Gastrocnemius medialis (tissue), 4 donors: ENCODE measurements at regions not wholly inside any gene's neighbourhood (a gene's known extent, or its start where the extent isn't known, plus 50 kb on each side); places are given as distances from the start of the nearest gene placed in this dataset.

Source experiments
- ATAC-seq, 2 donors: fragments of 150-250 bp; one replicate each; pipeline ENCODE4 v1.9.1; 2016
- DNase-seq, 2 donors: peaks; one replicate each; pipeline ENCODE4 v3.0.0-alpha.2; 2019
- H3K27ac ChIP-seq, 4 donors: fragments of 200-600 bp; sonication (generic); 1 replicate in 1 of 4; 2 replicates in 3 of 4; pipeline ENCODE4 v1.5.1; 2016 to 2018; ENCODE audit warnings: mild to moderate bottlenecking in 2 of 4, moderate library complexity in 1 of 4
- H3K27me3 ChIP-seq, 3 donors: fragments of 200-600 bp; sonication (generic) in 2 of 3; 1 replicate in 1 of 3; 2 replicates in 2 of 3; pipeline versions ENCODE4 v1.5.1 to v1.6.0; 2016 to 2019; ENCODE audit warnings: mild to moderate bottlenecking in 1 of 3, moderate library complexity in 1 of 3
- H3K36me3 ChIP-seq, 2 donors: fragments of 200-600 bp; sonication (generic) in 1 of 2; one replicate each; pipeline ENCODE4 v1.5.1; 2017 to 2018
- H3K4me1 ChIP-seq, 2 donors: fragments of 200-600 bp; sonication (generic) in 1 of 2; one replicate each; pipeline ENCODE4 v1.5.1; 2016 to 2017; ENCODE audit warnings: mild to moderate bottlenecking in 2 of 2
- H3K4me3 ChIP-seq, 4 donors: fragments of 200-600 bp; sonication (generic) in 3 of 4; 1 replicate in 1 of 4; 2 replicates in 3 of 4; pipeline ENCODE4 v1.5.1; 2016 to 2019; ENCODE audit warnings: mild to moderate bottlenecking in 2 of 4
- H3K9me3 ChIP-seq, 3 donors: fragments of 200-600 bp; sonication (generic) in 2 of 3; 1 replicate in 1 of 3; 2 replicates in 2 of 3; pipeline ENCODE4 v1.5.1; 2016 to 2019
- POLR2A ChIP-seq, 2 donors: fragments of 450-650 bp; IDR thresholded peaks; one replicate each; pipeline ENCODE4 v1.6.1; 2017; ENCODE audit warnings: antibody characterized with exemption in 2 of 2, mild to moderate bottlenecking in 2 of 2, moderate library complexity in 2 of 2
- in situ Hi-C, 4 donors: fragments of 200-750 bp; cut with MboI; loops; one replicate each; pipeline versions ENCODE4 v1.15.0 to v1.8.0; 2017; ENCODE audit warnings: low sequenced_read_pairs in 4 of 4
- intact Hi-C: fragments of 100-400 bp; cut with DNase I; formaldehyde crosslinking; loops from one replicate; pipeline ENCODE4 v1.15.1; 2023; ENCODE audit warnings: low total_unique reads
- TF ChIP-seq, protein P1 (sequence below), 5 experiments: fragments of 450-650 bp in 3 of 5; fragments of 200-600 bp in 2 of 5; sonication (generic) in 2 of 5; IDR thresholded peaks in 4 of 5; conservative IDR thresholded peaks in 1 of 5; 1 replicate in 4 of 5; 2 replicates in 1 of 5; pipeline ENCODE4 v1.5.1; 2016 to 2019; ENCODE audit warnings: antibody characterized with exemption in 5 of 5, mild to moderate bottlenecking in 3 of 5, moderate library complexity in 3 of 5

DNA sequence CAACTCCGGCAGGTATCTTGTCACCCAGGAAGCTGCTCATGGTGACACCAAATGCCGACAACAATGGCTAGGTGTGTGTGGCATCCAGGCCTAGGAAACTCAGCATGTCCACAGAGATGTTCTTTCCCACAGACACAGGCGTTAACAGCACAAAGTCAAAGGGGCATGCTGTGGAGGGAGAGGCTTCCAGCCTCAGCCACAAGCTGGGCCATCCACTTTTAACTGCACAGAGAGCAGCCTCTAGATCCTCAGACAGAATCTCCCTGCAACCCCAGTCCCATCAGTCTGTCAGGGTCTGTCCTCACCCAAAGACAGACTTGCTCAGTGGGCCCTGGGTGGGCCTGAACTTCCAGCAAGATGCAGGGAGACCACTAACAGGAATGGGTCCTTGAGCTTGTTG, 58.5 kb upstream of the BCAR3 start:
- no peak for DNase-seq
- ATAC-seq: no peak
- in situ Hi-C loops: no loop called here
- Histone ChIP-seq H3K27me3 (no peaks in the 10 kb centered on the region), H3K27ac (peak overlapping the region in 1 of 4 donors; percentile 39), H3K4me3 (no peak overlapping the region), H3K36me3 (no peaks in the 10 kb centered on the region), H3K9me3 (no peaks in the 10 kb centered on the region), H3K4me1 (peaks cover 14 to 17% of the 10 kb centered on the region in 2 donors)
- intact Hi-C loops: no loop called here
- no peak for TF ChIP-seq POLR2A (IDR thresholded peaks at IDR 0.05)
- TF ChIP-seq, protein P1, sequence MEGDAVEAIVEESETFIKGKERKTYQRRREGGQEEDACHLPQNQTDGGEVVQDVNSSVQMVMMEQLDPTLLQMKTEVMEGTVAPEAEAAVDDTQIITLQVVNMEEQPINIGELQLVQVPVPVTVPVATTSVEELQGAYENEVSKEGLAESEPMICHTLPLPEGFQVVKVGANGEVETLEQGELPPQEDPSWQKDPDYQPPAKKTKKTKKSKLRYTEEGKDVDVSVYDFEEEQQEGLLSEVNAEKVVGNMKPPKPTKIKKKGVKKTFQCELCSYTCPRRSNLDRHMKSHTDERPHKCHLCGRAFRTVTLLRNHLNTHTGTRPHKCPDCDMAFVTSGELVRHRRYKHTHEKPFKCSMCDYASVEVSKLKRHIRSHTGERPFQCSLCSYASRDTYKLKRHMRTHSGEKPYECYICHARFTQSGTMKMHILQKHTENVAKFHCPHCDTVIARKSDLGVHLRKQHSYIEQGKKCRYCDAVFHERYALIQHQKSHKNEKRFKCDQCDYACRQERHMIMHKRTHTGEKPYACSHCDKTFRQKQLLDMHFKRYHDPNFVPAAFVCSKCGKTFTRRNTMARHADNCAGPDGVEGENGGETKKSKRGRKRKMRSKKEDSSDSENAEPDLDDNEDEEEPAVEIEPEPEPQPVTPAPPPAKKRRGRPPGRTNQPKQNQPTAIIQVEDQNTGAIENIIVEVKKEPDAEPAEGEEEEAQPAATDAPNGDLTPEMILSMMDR (IDR thresholded peaks at IDR 0.05 in 4 of 5, conservative IDR thresholded peaks at IDR 0.05 in 1 of 5): no peak

DNA sequence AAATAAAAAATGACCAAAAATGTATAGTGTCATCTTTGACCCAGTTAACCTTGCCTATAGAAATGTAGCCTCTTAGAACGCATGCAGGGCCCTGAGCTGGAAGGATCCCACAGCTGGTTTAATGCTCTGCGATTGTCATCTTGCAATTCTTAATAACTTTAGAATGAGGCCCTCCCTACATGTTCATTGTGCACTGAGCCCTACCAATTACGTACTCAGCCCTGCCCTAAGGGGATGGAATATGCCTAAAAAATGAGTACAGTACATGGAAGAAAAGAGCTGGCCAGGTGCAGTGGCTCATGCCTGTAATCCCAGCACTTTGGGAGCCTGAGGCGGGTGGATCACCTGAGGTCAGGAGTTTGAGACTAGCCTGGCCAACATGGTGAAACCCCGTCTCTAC, 57.8 kb upstream of the BCAR3 start:
- Histone ChIP-seq H3K27ac (no peak overlapping the region), H3K4me1 (peaks cover 14 to 17% of the 10 kb centered on the region in 2 donors), H3K27me3 (no peaks in the 10 kb centered on the region), H3K36me3 (no peaks in the 10 kb centered on the region), H3K9me3 (no peaks in the 10 kb centered on the region), H3K4me3 (no peak overlapping the region)
- ATAC-seq (no peak), DNase-seq (no peak)
- in situ Hi-C loops: no loop called here
- intact Hi-C loops: no loop called here
- TF ChIP-seq, protein P1 (IDR thresholded peaks at IDR 0.05 in 4 of 5, conservative IDR thresholded peaks at IDR 0.05 in 1 of 5): no peak
- no peak for TF ChIP-seq POLR2A (IDR thresholded peaks at IDR 0.05)

DNA sequence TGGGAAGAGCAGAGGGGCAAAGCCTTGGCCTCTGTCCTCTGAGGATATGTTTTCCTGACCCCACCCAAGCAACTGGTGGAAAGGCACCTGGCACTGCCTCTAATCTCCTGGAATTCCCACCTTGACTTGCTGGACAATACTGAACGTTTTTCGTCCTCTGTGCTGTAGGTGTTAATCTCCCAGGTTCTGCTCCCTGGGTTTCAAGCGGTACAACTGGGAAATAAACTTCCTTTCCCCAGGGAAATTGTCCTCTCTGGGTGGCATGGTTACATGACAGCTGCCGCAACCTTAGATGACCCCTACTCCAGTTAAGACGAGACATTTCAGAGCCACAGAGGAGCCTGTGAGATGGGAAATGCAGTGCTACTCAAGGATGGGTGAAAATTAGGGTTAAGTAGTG, 57.3 kb upstream of the BCAR3 start:
- no peaks in the 10 kb centered on the region for H3K36me3 ChIP-seq
- peaks cover 14 to 17% of the 10 kb centered on the region in 2 donors for H3K4me1 ChIP-seq
- intact Hi-C loops: no loop called here
- H3K9me3 ChIP-seq: no peaks in the 10 kb centered on the region
- TF ChIP-seq, protein P1 (IDR thresholded peaks at IDR 0.05 in 4 of 5, conservative IDR thresholded peaks at IDR 0.05 in 1 of 5): no peak
- TF ChIP-seq POLR2A (IDR thresholded peaks at IDR 0.05): no peak
- no peak overlapping the region for H3K27ac ChIP-seq
- in situ Hi-C loops: no loop called here
- ATAC-seq (no peak), DNase-seq (no peak)
- H3K4me3 ChIP-seq: no peak overlapping the region
- H3K27me3 ChIP-seq: no peaks in the 10 kb centered on the region

DNA sequence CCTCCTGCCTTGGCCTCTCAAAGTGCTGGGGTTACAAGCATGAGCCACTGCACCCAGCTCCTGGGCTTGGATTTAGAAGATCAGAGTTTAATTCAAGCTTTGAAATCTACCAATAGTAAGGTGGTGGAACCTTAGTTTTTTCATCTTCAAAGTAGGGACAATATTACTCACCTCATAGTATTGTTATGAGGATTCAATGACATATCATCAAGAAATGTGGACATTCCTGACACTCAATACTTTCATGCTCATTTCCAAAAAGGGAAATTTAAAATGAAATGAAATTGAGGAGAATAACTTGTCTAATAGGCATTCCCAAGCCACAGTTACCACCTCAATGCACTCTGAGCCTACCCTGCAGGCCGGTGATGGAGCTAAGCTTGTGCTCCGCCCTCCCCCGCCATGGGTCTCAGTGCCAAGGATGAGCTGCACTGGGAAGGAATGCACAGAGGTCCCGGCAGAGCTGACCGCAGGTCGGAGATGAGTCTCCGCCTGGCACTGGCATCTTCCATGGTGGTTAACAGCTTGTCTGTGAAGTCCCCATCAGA, 56.5 kb upstream of the BCAR3 start:
- H3K27me3 ChIP-seq: no peaks in the 10 kb centered on the region
- H3K9me3 ChIP-seq: no peaks in the 10 kb centered on the region
- no peak for DNase-seq
- peaks cover 14 to 17% of the 10 kb centered on the region in 2 donors for H3K4me1 ChIP-seq
- intact Hi-C loops (no loop called here), in situ Hi-C loops (no loop called here)
- no peak overlapping the region for H3K27ac ChIP-seq
- ATAC-seq: no peak
- no peak overlapping the region for H3K4me3 ChIP-seq
- TF ChIP-seq, protein P1 (IDR thresholded peaks at IDR 0.05 in 4 of 5, conservative IDR thresholded peaks at IDR 0.05 in 1 of 5): no peak
- no peak for TF ChIP-seq POLR2A (IDR thresholded peaks at IDR 0.05)
- H3K36me3 ChIP-seq: no peaks in the 10 kb centered on the region

DNA sequence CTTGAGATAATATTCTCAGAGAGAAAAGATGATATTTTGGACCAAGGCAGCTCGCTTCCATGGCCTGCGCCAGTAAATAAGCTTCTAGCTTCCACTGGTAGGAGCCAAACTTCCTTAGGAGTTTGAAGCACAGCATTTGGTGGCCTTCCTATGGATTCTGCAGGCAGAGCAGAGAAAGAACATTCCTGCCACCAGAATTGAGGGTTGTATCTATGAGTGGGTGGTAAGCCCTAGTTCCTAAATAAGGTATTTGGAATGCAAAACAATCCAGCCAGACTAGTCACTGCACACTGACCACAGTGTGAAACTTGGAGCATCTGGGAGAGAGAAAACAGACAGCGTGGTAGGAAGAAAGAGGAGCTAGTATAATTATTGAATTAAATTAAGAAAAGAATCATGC, 54.1 kb upstream of the BCAR3 start:
- TF ChIP-seq, protein P1 (IDR thresholded peaks at IDR 0.05 in 4 of 5, conservative IDR thresholded peaks at IDR 0.05 in 1 of 5): no peak
- TF ChIP-seq POLR2A (IDR thresholded peaks at IDR 0.05): no peak
- no peak overlapping the region for H3K4me3 ChIP-seq
- ATAC-seq (no peak), DNase-seq (no peak)
- intact Hi-C loops: no loop called here
- H3K4me1 ChIP-seq: peaks cover 9 to 14% of the 10 kb centered on the region in 2 donors
- no peaks in the 10 kb centered on the region for H3K36me3 ChIP-seq
- no peaks in the 10 kb centered on the region for H3K9me3 ChIP-seq
- in situ Hi-C loops: no loop called here
- H3K27me3 ChIP-seq: no peaks in the 10 kb centered on the region
- H3K27ac ChIP-seq: no peak overlapping the region
